Limb (tissue), 2 donors: ENCODE measurements at regions not wholly inside any gene's neighbourhood (a gene's known extent, or its start where the extent isn't known, plus 50 kb on each side); places are given as distances from the start of the nearest gene placed in this dataset.
A peak's percentile ranks its signal among the peaks of the same experiment; 100 is the strongest.
"Not testable (repeated sequence)": the region's sequence is repeated elsewhere in the genome, so short reads cannot be mapped to it uniquely, and the experiment has no call there.

Source experiments
- DNase-seq, 2 donors: peaks; one replicate each; pipeline ENCODE4 v3.0.0-alpha.2; 2016; ENCODE audit errors: extremely low spot score in 2 of 2

DNA sequence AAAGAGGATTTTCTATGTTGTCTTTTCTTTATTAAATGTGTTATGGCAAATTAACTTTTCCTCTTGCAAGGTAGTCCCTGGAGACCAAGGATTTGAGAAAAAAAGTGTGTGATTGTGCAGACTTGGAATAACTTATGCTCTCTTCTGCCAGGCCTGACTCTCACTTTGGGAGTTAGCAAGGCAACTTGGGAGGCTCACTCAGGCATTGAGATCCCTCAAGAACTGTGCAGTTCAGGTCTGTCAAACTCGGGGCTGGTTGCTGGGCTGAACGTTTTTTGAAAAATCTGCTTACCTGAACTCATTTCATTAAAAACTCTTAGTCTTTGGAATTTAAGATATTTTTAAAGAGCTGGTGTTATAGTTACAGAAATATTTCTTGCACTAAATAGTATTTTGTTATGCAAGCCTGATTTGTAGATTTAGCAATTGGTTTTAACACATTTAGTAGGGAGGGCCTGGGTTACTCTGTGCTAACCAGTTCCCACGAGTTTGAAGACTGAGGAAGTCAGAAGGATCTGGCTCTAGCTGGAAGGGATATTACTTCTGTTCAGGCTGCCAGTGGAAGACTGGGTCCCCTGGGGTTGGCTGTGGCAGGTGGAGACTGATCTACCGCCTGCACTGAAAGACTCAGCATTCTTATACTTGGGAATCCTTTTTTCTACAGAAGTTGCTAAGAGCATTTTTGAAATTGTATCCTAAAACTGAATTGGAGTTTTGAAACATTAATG is 150.4 kb upstream of the PCSK5 start:
- no peak for DNase-seq

DNA sequence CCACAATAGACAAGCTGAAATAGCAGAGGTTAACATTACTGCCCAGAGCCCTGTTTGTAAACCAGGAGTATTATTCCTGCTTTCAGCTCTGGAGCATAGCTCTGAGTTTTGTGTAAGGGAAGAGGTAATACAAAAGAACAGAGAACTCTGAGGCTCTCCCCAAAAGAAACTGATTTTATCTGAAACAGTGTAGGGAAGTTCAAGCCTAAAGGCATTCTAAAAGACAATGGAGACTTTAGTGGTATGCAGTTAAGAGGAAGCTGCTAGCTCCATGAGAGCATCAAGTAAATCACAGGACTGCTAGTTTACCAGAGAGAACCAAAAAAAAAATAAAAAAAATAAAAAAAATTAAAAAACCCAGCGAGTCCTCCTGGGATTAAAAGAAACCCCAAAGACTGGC is 146.6 kb upstream of the PCSK5 start:
- DNase-seq: no peak

DNA sequence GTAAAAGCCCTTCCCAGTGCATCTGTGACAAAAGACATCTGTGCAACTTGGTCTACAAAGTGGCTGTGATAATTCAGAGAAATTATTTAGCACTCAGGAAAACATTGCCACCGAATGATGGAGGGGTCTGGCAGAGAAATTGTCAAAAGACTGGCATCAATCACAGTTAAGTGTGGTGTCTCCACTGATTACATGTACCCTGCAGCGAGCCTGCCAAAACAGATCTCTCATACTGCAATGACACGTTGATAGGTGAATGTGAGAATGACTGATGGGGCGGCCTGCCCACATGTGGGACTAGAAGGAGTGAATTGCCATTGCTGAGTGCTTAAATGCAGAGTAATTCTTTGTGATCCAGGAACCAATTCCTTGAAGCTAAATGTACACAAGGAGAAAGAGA is 136.4 kb upstream of the PCSK5 start:
- DNase-seq: no peak

DNA sequence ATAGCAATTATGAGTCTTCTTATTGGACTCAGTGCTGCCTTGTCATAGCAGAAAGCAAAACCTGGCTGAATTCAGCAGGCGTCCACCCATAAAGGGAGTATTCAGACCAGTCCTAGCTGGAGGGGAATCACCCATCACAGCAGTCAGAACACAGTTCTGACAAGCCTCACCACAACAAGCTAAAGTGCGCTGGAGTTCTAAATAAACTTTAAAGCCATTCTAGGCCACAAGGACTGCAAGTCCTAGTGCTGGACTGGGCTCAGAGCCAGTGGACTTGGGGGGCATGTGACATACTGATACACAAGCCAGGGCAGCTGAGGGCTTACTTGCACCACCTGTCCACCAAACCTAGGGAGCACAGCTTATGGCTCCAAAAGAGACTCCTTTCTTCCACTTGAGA is 115.3 kb upstream of the PCSK5 start:
- DNase-seq: no peak

DNA sequence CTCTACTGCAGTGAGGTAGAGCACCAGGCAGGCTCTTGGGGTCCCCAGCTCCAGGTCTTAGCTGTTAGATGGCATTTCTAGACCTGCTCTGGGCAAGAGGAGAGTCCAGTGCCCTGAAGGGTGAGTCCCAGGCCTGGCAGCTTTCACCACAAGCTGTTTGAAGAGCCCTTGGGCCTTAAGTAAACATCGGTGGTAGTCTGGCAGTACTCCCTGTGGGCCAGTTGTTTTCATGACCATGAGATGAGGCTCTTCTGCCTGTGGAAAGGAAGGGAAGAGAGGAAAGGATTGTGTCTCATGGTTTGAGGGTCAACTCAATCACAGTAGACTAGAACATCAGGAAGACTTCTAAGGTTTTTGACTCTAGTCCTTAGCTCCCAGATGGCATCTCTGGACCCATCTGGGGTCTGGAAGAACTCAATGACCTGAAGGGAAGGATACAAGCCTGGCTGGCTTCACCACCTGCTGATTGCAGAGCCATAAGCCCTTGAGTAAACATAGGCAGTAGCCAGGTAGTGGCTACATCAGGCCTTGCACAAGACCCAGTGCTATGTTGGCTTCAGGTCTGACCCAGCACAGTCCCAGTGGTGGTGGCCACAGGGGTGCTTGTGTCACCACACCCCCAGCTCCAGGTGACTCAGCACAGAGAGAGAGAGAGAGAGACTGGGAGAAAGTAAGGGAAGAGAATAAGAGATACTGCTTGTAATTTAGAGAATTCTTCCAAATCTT is 114.3 kb upstream of the PCSK5 start:
- DNase-seq: no peak

DNA sequence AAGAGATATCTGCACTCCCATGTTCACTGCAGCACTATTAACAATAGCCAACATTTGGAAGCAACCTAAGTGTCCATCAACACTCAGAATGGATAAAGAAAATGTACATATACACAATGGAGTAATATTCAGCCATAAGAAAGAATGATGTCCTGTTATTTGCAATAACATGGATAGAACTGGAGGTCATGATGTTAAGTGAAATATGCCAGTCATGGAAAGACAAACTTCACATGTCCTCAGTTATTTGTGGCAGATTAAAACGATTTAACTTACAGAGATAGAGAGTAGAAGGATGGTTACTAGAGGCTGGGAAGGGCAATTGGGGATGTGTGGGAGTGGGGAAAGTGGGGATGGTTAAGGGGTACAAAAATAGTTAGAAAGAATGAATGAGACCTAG is 110.3 kb upstream of the PCSK5 start:
- DNase-seq: no peak

DNA sequence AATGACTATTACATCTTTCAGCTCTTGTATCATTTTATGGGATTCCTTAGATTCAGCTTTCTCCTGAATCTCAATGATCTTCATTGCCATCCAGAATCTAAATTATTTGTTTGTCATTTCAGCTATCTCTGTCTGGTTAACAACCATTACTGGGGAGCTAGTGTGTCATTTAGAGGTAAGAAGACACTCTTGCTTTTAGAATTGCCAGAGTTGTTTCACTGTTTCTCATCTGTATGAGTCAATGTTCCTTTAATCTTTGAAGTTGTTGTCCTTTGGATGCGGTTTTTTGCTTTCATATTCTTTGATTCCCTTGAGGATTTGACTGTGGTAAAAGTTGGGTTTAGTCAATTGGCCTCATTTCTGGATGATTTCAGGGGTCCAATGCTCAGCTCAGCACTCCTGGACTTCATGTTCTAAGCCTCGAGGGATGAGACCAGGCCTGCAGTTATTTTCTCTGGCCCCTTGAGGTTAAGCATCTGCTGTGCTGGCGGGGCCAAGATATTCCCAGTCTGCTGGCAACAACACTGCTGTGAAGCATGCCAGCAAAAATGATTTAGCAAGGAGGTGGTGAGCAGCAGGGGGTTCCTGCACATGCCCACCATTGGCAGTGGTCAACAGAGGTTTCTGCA is 102.4 kb upstream of the PCSK5 start:
- no peak for DNase-seq

DNA sequence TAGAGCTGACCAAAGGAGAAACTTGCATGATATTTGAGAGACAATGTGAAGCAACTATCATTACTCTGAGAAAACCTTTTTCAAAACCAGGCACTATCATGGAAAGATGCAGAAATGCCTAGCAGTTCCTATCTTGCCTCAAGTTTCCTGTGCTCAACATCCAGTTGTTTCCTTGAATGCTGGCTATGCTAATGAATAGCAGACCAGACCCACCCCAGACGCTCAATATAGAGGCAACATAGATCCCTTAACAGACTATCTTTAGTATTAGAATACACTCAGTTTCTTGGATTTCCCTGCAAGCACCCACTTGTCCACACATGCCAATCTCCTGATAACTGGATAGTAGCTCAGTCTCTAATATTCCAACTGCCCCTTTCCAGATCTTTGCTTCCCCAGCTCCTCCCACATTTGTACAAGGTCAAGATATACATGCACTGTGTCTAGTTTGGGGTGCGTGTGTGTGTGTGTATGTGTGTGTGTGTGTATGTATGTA is 93.3 kb upstream of the PCSK5 start:
- DNase-seq: no peak

DNA sequence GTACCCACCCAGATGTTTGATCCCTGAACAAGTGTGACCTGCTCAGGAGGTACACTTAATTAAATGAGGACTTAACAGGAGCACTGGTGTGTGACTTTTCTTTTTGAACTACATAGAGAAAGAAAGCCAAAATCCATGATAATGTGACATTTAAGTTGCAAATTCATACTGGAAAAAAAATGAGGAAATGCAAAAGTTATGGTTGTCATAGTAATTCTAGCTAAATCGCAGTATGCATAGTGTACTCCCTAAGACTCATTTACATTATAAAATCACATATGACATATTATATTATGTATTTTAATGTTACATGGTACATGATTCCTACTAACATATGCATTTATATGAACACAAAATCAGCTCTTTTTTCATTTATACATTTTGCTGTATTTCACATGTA is 92.0 kb upstream of the PCSK5 start:
- DNase-seq: no peak

DNA sequence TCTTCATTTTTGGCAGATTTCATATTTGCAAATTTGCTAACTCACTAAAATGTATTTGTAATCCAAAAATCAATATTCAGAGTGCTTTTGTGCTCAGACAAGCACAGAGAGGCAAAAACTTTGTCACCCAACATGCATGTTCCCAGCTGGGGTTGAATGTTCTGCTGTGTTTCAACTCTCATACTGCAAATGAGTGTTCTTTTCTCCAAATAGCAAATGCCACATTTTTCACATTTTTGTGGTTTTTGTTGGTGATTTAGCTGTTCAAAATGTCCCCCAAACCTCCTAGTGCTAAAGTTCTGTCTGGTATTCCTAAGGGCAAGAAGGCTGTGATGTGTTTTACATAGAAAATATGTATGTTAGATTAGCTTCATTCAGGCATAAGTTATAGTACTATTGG is 87.3 kb upstream of the PCSK5 start:
- no peak for DNase-seq

DNA sequence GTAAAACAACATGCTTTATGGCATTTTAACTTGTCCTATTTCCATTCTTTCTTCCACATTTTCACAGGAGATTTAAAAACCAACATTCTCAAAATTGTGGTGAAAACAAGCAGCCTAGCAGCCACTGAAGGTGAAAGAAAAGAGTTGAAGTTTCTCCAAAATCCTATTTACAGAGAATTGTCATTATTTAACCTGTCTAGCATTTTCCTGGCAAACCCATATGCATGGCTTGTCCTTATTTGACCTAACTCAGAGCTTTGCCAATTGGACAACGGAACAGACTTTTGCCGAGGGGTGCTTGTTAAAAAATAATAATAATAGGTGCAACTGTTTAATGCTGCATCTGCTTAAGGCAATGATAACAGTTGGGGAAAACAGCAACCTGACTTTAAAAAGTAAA is 80.4 kb upstream of the PCSK5 start:
- DNase-seq: no peak

DNA sequence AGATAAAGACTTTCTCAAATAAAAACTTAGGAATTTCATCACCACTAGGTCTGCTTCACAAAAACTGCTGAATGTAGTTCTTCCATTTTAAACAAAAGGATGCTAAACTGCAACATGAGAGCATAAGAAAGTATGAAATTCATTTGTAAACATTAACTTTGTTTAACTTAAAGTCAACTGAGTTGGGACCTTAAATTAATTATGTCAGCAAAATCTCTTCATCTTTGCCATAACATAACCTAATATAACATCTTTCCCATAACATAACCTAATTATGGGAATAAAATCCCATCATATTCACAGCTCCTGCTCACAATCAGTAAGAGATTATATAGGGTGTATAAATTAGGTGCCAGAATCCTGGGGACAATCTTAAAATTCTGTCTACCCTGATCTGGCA is 78.8 kb upstream of the PCSK5 start:
- no peak for DNase-seq

DNA sequence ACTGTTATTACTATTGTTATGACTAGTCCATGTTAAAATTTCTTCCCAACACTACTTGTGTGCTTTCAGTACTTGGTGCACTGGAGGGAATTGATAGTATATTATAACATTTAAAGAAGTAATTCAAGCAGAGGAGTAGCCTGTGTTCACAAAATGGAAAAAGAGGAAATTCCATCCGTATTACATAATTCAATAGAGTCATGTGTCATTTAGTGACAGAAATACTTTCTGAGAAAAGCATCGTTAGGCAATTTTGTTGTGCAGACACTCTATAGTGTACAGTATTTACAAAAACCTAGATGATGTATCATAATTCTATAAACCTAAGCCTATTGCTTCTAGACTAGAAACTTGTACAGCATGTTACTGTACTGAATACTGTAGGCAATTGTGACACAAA is 78.3 kb upstream of the PCSK5 start:
- no peak for DNase-seq

DNA sequence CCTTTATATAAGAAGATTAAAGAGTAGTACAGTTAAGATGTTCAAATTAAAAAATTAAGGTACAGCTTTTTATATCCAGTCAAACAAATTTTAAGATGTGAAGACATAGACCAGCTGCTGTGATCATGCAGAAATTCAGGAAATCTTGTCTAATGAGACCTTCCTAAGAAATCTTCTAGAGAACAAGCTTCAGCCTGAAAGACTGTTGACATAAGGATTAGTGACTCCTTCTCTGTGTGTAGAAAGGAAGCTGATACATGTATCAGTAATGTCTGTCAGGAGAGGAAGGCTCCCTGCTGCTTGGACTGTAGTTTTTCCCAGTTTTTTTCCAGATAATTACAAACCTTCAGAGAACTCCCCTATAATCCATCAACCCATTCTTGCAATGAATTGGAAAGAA is 75.8 kb upstream of the PCSK5 start:
- DNase-seq: no peak

DNA sequence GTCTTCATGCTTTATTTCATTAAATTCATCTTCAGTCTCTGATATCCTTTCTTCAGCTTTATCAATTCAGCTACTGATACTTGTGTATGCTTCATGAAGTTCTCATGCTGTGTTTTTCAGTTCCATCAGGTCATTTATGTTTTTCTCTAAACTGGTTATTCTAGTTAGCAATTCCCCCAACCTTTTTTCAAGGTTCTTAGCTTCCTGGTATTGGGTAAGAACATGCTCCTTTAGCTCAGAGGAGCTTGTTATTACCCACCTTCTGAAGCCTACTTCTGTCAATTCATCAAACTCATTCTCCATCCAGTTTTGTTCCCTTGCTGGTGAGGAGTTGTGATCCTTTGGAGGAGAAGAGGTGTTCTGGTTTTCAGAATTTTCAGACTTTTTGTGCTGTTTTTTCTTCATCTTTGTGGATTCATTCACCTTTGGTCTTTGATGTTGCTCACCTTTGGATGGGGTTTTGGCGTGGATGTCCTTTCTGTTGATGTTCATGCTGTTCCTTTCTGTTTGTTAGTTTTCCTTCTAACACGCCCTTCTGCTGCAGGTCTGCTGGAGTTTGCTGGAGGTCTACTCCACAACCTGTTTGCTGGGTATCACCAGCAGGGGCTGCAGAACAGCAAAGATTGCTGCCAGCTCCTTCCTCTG is 69.9 kb upstream of the PCSK5 start:
- not testable (repeated sequence) for DNase-seq

DNA sequence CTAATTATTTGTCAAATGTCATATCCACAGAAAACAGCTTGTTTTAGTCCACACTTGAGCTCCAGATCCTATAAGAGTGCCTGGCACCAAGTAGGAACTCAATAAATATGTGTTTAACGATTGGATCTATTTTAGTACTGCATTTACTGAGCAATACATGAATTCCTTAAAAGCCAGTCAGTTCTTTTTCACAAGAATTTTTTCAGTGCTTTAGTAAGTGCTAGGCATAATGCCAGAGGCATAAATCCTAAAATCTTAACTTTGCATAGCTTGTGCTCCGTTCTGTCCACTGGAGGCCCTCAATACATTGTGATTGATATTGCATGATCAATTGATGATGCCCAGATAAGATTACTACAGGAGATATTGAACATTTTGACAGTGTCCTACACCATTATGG is 67.3 kb upstream of the PCSK5 start:
- peak in 1 of 2 donors; percentile 29 for DNase-seq

DNA sequence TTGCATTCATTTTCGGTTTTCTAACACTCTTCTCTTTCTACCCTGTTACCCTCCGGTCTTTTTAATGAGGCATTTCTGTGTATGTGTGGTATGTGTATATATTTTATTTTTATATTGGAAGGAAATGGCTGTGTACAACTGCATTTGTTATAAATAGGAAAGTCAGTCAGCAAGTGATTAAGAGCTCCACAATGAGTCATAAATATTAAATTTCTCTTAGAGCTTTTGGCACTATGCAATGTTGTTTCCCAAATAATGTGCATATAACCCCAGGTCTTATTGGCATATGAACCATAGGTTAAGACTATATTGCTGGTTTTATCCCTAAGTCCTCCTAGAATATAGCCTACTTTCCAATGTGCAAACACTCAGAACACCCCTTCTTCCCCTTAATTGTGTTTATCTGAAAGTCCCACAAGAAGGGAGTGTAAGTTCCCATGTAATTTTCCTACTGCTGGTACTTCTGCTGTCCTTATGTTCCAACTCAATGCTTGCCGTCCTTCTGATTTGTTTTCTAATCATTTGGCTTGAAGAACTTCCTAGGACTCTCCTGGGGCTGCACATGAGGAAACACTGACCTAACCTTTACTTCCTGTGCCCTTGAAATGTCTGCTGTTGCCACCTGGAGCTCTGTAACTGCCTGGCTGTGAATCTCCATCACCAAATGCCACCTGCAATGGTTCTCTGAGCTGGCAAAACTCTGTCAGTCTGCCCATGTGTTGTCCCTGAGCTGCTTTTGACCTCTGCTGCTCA is 65.5 kb upstream of the PCSK5 start:
- no peak for DNase-seq

DNA sequence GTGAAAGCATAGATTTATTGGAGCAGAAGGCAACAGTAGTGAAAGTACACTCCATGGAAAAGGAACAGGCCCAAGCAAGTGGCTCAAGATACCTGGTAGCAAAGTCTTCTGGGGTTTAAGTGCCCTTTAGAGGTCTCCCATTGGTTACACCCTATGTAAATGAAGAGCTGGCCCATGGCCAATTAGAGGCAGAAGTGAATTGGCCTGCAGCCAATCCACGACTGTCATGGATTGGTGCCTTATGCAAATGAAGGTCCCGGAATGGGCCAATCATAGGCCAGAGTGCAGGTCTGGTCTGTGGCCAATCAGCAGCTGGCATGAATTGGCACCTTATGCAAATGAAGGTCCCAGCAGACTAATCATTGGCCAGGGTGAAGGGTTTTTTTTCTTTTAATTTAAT is 64.2 kb upstream of the PCSK5 start:
- DNase-seq: no peak

DNA sequence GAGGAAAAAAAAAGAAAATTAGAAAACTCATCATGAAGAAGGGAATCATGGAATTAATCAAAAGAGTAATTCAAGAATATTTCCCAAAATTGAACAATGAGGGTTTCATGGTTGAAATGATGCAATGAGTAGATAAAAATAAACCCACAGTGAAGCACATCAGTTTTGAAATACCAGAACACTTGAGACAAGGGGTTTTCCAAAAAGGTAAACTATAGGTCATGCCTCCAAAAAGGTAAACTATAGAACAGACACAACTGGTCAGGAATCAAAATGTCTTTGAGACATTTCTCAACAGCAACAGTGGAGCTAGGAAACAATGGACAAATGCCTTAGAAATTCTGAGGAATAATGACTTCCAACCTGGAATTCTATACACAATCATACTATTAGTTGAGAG is 60.2 kb upstream of the PCSK5 start:
- DNase-seq: no peak

DNA sequence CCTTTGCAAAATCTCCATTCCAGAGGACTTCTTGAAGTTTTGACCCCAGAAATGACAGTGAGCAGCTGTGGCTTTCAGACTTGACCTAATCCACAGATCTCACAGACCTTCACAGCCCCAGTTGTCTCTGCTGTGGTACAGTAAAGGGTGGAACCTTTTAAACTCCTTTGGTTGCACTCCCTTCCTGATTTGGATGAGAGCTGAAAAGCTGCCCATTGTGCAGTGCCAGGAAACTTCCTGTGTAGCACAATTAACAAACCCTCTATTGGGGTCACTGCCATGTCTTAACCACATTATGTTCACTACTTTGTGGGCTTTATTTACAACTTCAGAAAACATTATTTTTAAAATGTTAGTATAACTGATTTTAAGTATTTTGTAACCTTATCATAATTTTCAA is 56.7 kb upstream of the PCSK5 start:
- no peak for DNase-seq

DNA sequence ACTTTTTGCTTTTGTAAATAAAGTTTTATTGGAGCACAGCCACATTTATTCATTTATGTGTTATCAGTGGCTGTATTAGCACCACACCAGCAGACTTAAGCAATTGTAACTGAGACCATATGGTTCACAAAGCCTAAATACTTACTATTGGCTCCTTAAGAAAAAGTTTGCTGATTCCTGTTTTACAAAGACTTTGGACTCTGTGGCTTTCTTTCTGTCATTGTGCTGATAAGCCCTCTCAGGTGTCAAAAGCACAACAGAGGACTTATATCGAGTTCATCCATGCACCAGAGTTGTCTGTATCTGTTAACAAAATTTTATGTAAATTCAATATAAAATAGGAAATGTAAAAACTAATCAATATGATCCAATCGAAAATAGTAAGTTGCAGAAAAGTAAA is 55.6 kb upstream of the PCSK5 start:
- no peak for DNase-seq
